C4-2B (cell line): ENCODE measurements at regions not wholly inside any gene's neighbourhood (a gene's known extent, or its start where the extent isn't known, plus 50 kb on each side); places are given as distances from the start of the nearest gene placed in this dataset.

ENCODE experiments used
- H3K27ac ChIP-seq: fragments of 450-650 bp; 2 replicates; pipeline ENCODE4 v1.5.1; 2017
- ZFX ChIP-seq: fragments of 450-650 bp; IDR thresholded peaks from 2 replicates; pipeline ENCODE4 v1.6.1; 2017
- TF ChIP-seq, protein P1 (sequence below): fragments of 450-650 bp; conservative IDR thresholded peaks from 2 replicates; pipeline ENCODE4 v1.5.1; 2017; ENCODE audit warnings: mild to moderate bottlenecking

DNA sequence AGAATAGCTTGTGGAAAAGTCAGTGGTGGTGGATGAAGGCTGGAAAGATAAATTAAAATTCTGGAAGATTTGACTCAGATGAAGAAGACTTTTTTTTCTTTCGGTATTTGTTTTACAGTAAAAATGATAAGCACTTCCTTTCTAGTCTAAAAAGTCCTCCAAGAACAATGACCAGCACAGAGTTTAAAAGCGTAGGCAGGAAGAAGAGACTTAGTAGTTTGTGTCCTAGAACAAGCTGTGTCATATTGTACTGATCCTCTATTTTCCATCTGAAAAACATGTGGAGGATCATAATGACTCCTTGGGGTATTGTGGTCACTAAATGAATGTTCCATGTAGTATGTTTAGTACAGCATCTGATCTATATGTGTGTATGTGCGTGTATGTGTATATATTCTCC is 132.4 kb upstream of the FSHR start:
- TF ChIP-seq ZFX, result no peak
- TF ChIP-seq, protein P1, sequence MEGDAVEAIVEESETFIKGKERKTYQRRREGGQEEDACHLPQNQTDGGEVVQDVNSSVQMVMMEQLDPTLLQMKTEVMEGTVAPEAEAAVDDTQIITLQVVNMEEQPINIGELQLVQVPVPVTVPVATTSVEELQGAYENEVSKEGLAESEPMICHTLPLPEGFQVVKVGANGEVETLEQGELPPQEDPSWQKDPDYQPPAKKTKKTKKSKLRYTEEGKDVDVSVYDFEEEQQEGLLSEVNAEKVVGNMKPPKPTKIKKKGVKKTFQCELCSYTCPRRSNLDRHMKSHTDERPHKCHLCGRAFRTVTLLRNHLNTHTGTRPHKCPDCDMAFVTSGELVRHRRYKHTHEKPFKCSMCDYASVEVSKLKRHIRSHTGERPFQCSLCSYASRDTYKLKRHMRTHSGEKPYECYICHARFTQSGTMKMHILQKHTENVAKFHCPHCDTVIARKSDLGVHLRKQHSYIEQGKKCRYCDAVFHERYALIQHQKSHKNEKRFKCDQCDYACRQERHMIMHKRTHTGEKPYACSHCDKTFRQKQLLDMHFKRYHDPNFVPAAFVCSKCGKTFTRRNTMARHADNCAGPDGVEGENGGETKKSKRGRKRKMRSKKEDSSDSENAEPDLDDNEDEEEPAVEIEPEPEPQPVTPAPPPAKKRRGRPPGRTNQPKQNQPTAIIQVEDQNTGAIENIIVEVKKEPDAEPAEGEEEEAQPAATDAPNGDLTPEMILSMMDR, result no peak
- H3K27ac ChIP-seq, result no peak overlapping the region

DNA sequence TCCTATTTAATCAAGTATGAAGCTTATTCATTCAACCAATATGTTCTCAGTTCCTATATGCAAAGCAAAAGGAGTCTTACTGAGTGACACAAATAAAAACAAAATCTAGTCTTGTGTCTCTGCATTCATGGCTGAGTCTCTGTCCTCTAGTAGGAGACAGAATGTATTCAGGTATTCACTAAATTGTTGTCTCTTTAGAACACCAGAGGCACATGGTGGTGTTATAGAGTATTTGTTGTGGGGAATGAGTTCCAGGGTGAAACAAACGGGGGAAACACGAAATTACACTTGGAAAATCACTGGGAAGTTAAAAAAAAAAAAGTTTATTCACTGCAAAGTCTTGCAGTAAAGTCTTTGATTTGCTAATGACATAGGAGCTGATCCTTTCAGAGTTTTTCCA is 131.7 kb upstream of the FSHR start:
- no peak overlapping the region for H3K27ac ChIP-seq
- TF ChIP-seq, protein P1, result no peak
- no peak for TF ChIP-seq ZFX

DNA sequence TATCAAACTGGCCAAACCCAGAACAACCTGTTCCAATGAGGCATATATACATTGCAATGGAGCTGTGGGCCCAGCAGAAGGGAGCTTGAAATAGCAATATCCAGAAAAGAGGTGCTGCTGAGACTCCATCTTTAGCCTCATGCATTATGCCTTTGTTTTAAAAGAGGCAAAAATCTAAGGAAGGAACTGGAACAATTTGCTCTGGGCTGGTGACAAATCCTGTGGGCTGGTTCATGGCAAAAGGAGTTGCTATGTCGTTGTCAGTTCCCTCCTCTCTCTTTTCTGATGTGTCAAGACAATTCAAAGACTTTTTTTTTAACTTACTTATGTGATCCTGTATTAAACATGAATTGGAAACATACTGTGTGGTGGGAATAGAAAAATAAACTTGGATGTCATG is 124.2 kb upstream of the FSHR start:
- TF ChIP-seq, protein P1, result no peak
- TF ChIP-seq ZFX, result no peak
- no peak overlapping the region for H3K27ac ChIP-seq

DNA sequence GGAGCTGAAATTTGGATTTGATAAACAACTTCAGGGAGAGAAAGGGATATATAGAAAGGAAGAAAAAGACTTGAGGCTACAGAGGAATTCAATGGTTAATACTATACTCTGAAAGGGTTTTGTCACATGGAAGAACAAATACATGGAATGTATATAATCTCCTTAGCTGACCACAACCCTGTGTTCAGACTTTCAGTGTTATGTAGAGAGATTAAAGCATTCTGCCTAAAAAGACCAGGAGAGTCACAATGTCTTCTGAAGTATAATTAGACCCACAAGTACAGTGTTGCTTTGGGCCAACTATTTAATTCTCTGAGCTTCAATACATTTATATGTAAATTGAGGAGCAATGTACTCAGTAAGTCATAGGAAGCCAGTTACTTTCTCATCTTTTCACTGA is 123.8 kb upstream of the FSHR start:
- TF ChIP-seq ZFX, result no peak
- TF ChIP-seq, protein P1, result no peak
- H3K27ac ChIP-seq, result no peak overlapping the region

DNA sequence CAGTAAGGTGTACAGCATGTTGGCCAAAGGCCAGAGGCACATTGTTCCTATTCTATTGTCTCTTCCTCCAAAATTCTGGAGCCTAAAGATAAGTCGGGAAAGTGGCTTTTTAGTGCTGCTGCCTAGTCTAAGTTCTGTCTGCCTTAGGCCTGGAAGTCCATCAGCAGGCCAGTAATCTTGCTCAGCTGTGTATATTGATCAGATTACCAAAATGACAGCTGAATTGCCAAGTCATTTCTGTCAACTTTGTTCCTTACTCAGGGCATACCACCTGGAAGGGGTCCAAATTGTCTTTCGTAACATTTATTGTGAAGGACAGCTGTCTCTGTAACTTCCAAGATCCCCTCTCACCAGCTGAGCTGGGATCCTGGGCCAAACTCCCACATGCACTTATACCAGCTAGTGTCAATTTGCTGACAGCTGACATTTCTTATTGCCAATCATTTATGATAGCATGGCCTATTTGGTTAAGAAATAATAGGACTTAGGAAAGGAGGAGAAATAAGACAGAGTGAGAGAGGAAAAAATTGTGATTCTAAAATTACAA is 116.8 kb upstream of the FSHR start:
- H3K27ac ChIP-seq, result no peak overlapping the region

DNA sequence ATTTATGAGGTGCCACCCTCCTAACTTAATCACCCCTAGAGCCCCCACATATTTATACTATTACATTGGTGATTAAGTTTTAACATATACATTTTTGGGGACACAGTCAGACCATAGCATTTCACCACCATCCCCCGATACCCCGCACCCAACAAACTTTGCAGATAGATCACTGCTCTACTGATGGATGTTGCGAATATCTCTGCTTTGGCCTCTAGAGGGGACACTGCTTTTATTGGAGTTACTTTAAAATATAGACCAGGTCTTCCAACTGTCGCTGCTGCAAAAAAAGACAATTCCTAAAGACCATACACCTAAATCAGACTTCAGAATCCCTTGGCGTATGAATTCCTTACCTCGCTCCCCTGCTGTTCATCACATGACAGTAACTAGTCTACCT is 115.8 kb upstream of the FSHR start:
- TF ChIP-seq, protein P1, result no peak
- TF ChIP-seq ZFX, result no peak
- H3K27ac ChIP-seq, result no peak overlapping the region

More for the DNA sequence above, 116.8 kb upstream of the FSHR start:
- TF ChIP-seq, protein P1, result no peak
- TF ChIP-seq ZFX, result no peak

DNA sequence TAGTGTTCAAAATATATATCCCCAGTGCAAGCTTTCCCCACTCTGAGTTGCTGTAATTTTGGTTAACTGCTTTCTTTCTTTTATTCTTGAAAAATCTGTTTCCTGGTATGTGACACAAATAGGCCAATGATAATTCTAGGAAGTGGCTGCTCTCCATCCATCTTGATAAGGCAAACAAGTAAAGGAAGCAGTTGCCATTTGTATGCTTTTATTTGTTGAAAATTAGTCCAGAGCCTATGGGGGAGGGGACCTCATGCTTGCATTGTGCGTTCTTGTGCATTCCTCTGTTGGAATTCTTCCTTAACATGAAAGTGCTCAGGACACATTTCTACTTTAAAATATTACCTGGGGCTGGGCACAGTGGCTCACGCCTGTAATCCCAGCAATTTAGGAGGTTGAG is 111.2 kb upstream of the FSHR start:
- no peak overlapping the region for H3K27ac ChIP-seq
- TF ChIP-seq ZFX, result no peak
- TF ChIP-seq, protein P1, result no peak
